ENCODE measurements at regions not wholly inside any gene's neighbourhood (a gene's known extent, or its start where the extent isn't known, plus 50 kb on each side); places are given as distances from the start of the nearest gene placed in this dataset.

DNA sequence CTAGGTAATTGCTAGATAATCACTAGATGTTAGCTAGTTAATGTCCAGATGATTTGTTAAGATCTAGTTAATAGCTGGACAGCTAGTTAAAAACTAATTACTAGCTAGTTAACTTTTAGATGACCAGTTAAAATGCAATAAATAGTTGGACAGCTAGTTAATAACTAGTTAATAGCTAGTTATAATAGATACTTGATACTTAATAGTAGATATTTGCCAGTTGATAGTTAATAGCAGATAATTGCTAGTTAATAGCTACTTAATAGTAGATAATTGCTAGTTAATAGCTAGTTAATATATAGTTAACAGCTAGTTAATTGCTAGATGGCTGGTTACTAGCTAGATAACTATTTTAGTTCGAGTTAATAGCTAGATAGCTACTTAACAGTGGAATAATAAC, 631.4 kb upstream of the CT83 start:
- ATAC-seq (ENCODE audit: low read depth in 2 of 2) (no peak), DNase-seq (no peak)
- no peak overlapping the region for H3K4me3 ChIP-seq (ENCODE audit: low read depth, low read length)
- H3K4me1 ChIP-seq (ENCODE audit: control insufficient read depth, insufficient read depth, low read length, poor library complexity, severe bottlenecking), result no peaks in the 10 kb centered on the region
- Mint-ChIP-seq H3K36me3 (no peaks in the 10 kb centered on the region), H3K9me3 (peaks cover 0 to 2% (median 0%) of the 10 kb centered on the region in 7 donors), H3K4me1 (no peaks in the 10 kb centered on the region), H3K27me3 (no peaks in the 10 kb centered on the region), H3K27ac (no peak overlapping the region), H3K4me3 (no peak overlapping the region)
- peaks cover 4 to 9% of the 10 kb centered on the region in 2 experiments for H3K9me3 ChIP-seq (ENCODE audit: control insufficient read depth in 2 of 2, low read length in 2 of 2)
- no peaks in the 10 kb centered on the region for H3K36me3 ChIP-seq (ENCODE audit: control insufficient read depth, insufficient read depth, low read length)
- no peak overlapping the region for H3K27ac ChIP-seq (ENCODE audit: insufficient read depth, low read length, poor library complexity, severe bottlenecking)
- no peaks in the 10 kb centered on the region for H3K27me3 ChIP-seq (ENCODE audit: control insufficient read depth, insufficient read depth, low read length)

- peaks cover 4 to 9% of the 10 kb centered on the region in 2 experiments for H3K9me3 ChIP-seq (ENCODE audit: control insufficient read depth in 2 of 2, low read length in 2 of 2)
- no peak for DNase-seq
- no peaks in the 10 kb centered on the region for H3K36me3 Mint-ChIP-seq
- no peaks in the 10 kb centered on the region for H3K27me3 ChIP-seq (ENCODE audit: control insufficient read depth, insufficient read depth, low read length)
- H3K27ac ChIP-seq (ENCODE audit: insufficient read depth, low read length, poor library complexity, severe bottlenecking), result no peak overlapping the region
- H3K4me3 ChIP-seq (ENCODE audit: low read depth, low read length), result no peak overlapping the region
- no peaks in the 10 kb centered on the region for H3K4me1 Mint-ChIP-seq
- peaks cover 0 to 2% (median 0%) of the 10 kb centered on the region in 7 donors for H3K9me3 Mint-ChIP-seq
- H3K27me3 Mint-ChIP-seq, result no peaks in the 10 kb centered on the region
- no peaks in the 10 kb centered on the region for H3K4me1 ChIP-seq (ENCODE audit: control insufficient read depth, insufficient read depth, low read length, poor library complexity, severe bottlenecking)
- no peak overlapping the region for H3K4me3 Mint-ChIP-seq
- no peak for ATAC-seq (ENCODE audit: low read depth in 2 of 2)
- no peaks in the 10 kb centered on the region for H3K36me3 ChIP-seq (ENCODE audit: control insufficient read depth, insufficient read depth, low read length)
- H3K27ac Mint-ChIP-seq, result no peak overlapping the region
These were observed 630.5 kb upstream of the CT83 start for GRCh38 chrX:117093319-117093718.

- H3K27ac ChIP-seq (ENCODE audit: insufficient read depth, low read length, poor library complexity, severe bottlenecking), result no peak overlapping the region
- H3K27me3 ChIP-seq (ENCODE audit: control insufficient read depth, insufficient read depth, low read length), result no peaks in the 10 kb centered on the region
- Mint-ChIP-seq H3K27me3 (no peaks in the 10 kb centered on the region), H3K4me3 (no peak overlapping the region), H3K4me1 (no peaks in the 10 kb centered on the region), H3K36me3 (no peaks in the 10 kb centered on the region), H3K9me3 (peaks cover 0 to 2% (median 0%) of the 10 kb centered on the region in 7 donors), H3K27ac (no peak overlapping the region)
- H3K4me3 ChIP-seq (ENCODE audit: low read depth, low read length), result no peak overlapping the region
- ATAC-seq (ENCODE audit: low read depth in 2 of 2) (no peak), DNase-seq (no peak)
- H3K36me3 ChIP-seq (ENCODE audit: control insufficient read depth, insufficient read depth, low read length), result no peaks in the 10 kb centered on the region
- peaks cover 4 to 9% of the 10 kb centered on the region in 2 experiments for H3K9me3 ChIP-seq (ENCODE audit: control insufficient read depth in 2 of 2, low read length in 2 of 2)
- no peaks in the 10 kb centered on the region for H3K4me1 ChIP-seq (ENCODE audit: control insufficient read depth, insufficient read depth, low read length, poor library complexity, severe bottlenecking)
These were observed 629.9 kb upstream of the CT83 start for GRCh38 chrX:117092641-117093040.

DNA sequence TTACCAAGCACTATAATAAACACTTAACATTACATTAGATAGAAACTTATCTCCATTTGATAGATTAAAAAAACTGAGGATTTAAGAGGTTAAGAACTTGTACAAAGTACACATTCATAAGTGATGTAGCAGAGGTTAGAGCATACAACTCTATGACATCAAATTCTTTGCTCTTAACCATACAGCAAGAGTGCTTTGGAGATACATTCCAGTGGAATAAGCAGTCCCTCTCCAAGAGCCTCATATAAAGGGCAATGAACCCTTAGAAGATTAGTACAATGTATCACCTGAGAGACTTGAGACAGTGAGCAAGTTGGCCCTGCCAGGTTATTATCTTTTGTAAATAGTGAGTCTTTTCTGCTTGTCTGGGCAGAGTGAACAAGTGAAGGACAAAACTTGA, 600.4 kb upstream of the CT83 start:
- Mint-ChIP-seq H3K4me3 (no peak overlapping the region), H3K27ac (no peak overlapping the region), H3K27me3 (no peaks in the 10 kb centered on the region), H3K36me3 (no peaks in the 10 kb centered on the region), H3K4me1 (no peaks in the 10 kb centered on the region), H3K9me3 (peaks cover 0 to 7% (median 2%) of the 10 kb centered on the region in 7 donors)
- Histone ChIP-seq H3K9me3 (ENCODE audit: control insufficient read depth in 2 of 2, low read length in 2 of 2) (no peaks in the 10 kb centered on the region), H3K27me3 (ENCODE audit: control insufficient read depth, insufficient read depth, low read length) (no peaks in the 10 kb centered on the region), H3K4me3 (ENCODE audit: low read depth, low read length) (no peak overlapping the region), H3K4me1 (ENCODE audit: control insufficient read depth, insufficient read depth, low read length, poor library complexity, severe bottlenecking) (no peaks in the 10 kb centered on the region), H3K36me3 (ENCODE audit: control insufficient read depth, insufficient read depth, low read length) (no peaks in the 10 kb centered on the region), H3K27ac (ENCODE audit: insufficient read depth, low read length, poor library complexity, severe bottlenecking) (no peak overlapping the region)
- ATAC-seq (ENCODE audit: low read depth in 2 of 2) (no peak), DNase-seq (no peak)

- H3K9me3 Mint-ChIP-seq, result peaks cover 0 to 9% (median 0%) of the 10 kb centered on the region in 7 donors
- no peak overlapping the region for H3K4me3 Mint-ChIP-seq
- no peak overlapping the region for H3K27ac Mint-ChIP-seq
- no peaks in the 10 kb centered on the region for H3K27me3 Mint-ChIP-seq
- Histone ChIP-seq H3K4me1 (ENCODE audit: control insufficient read depth, insufficient read depth, low read length, poor library complexity, severe bottlenecking) (no peaks in the 10 kb centered on the region), H3K4me3 (ENCODE audit: low read depth, low read length) (no peak overlapping the region), H3K9me3 (ENCODE audit: control insufficient read depth in 2 of 2, low read length in 2 of 2) (no peaks in the 10 kb centered on the region), H3K27me3 (ENCODE audit: control insufficient read depth, insufficient read depth, low read length) (no peaks in the 10 kb centered on the region), H3K27ac (ENCODE audit: insufficient read depth, low read length, poor library complexity, severe bottlenecking) (no peak overlapping the region), H3K36me3 (ENCODE audit: control insufficient read depth, insufficient read depth, low read length) (no peaks in the 10 kb centered on the region)
- H3K4me1 Mint-ChIP-seq, result no peaks in the 10 kb centered on the region
- ATAC-seq (ENCODE audit: low read depth in 2 of 2) (no peak), DNase-seq (no peak)
- no peaks in the 10 kb centered on the region for H3K36me3 Mint-ChIP-seq
These were observed 597.1 kb upstream of the CT83 start for GRCh38 chrX:117059848-117060247.

DNA sequence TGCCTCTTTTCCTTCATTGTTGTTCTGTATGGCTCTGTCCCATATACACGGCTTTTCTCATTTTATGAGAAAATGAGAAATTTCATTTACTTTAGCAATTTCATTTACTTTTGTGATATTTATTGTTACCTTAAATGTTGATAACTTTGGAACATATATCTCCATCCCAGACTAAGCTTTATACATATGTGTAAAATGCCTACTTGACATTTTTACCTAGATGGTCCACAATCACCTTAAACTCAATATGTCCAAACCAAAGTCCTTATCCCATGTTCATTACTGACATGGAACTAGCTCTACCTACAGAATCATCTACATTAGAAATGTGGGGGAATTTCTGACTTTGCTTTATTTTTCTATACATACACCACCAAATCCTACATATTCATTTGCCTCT, 590.5 kb upstream of the CT83 start:
- H3K4me3 Mint-ChIP-seq, result no peak overlapping the region
- no peak overlapping the region for H3K27ac Mint-ChIP-seq

DNA sequence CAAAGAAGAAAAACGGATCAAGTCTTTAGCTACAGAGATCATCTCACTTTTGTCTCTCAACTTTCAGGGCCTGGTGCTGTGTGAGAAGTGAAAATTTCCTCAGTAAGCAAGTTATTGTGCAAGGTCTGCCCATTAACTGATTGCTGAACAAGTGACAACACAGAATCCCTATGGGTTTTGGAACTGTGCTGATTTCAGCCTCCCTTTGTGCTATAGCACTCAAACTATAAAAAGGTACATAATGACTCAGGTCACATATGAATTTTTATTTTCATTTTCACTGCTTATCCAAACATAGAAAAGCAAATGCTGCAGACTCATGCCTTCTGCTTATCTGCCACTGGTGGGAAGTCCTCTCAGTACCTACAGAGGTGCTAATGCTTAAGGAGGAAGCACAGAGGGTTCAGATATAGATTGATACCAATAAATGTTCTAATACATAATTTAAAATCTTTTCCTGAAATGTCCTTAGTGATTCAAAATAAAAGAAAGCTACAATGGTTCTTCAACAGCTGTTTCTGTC, 576.2 kb upstream of the CT83 start:
- Histone ChIP-seq H3K27me3 (ENCODE audit: control insufficient read depth, insufficient read depth, low read length) (no peaks in the 10 kb centered on the region), H3K4me3 (ENCODE audit: low read depth, low read length) (no peak overlapping the region), H3K4me1 (ENCODE audit: control insufficient read depth, insufficient read depth, low read length, poor library complexity, severe bottlenecking) (no peaks in the 10 kb centered on the region), H3K27ac (ENCODE audit: insufficient read depth, low read length, poor library complexity, severe bottlenecking) (no peak overlapping the region), H3K9me3 (ENCODE audit: control insufficient read depth in 2 of 2, low read length in 2 of 2) (no peaks in the 10 kb centered on the region), H3K36me3 (ENCODE audit: control insufficient read depth, insufficient read depth, low read length) (no peaks in the 10 kb centered on the region)
- DNase-seq, result no peak
- no peak overlapping the region for H3K27ac Mint-ChIP-seq
- peaks cover 0 to 3% (median 0%) of the 10 kb centered on the region in 7 donors for H3K9me3 Mint-ChIP-seq
- H3K4me3 Mint-ChIP-seq, result no peak overlapping the region
- no peaks in the 10 kb centered on the region for H3K4me1 Mint-ChIP-seq
- no peaks in the 10 kb centered on the region for H3K27me3 Mint-ChIP-seq
- ATAC-seq (ENCODE audit: low read depth in 2 of 2), result no peak
- H3K36me3 Mint-ChIP-seq, result no peaks in the 10 kb centered on the region

More for the DNA sequence above, 590.5 kb upstream of the CT83 start:
- no peaks in the 10 kb centered on the region for H3K27me3 Mint-ChIP-seq
- no peak for ATAC-seq (ENCODE audit: low read depth in 2 of 2)
- H3K4me1 Mint-ChIP-seq, result no peaks in the 10 kb centered on the region
- H3K36me3 ChIP-seq (ENCODE audit: control insufficient read depth, insufficient read depth, low read length), result no peaks in the 10 kb centered on the region
- no peaks in the 10 kb centered on the region for H3K9me3 ChIP-seq (ENCODE audit: control insufficient read depth in 2 of 2, low read length in 2 of 2)
- DNase-seq, result no peak
- peaks cover 0 to 10% (median 3%) of the 10 kb centered on the region in 7 donors for H3K9me3 Mint-ChIP-seq
- H3K4me3 ChIP-seq (ENCODE audit: low read depth, low read length), result no peak overlapping the region
- H3K27ac ChIP-seq (ENCODE audit: insufficient read depth, low read length, poor library complexity, severe bottlenecking), result no peak overlapping the region
- no peaks in the 10 kb centered on the region for H3K4me1 ChIP-seq (ENCODE audit: control insufficient read depth, insufficient read depth, low read length, poor library complexity, severe bottlenecking)
- no peaks in the 10 kb centered on the region for H3K27me3 ChIP-seq (ENCODE audit: control insufficient read depth, insufficient read depth, low read length)
- no peaks in the 10 kb centered on the region for H3K36me3 Mint-ChIP-seq

- Mint-ChIP-seq H3K27ac (no peak overlapping the region), H3K9me3 (peaks cover 1 to 14% (median 4%) of the 10 kb centered on the region in 7 donors), H3K36me3 (no peaks in the 10 kb centered on the region), H3K4me1 (no peaks in the 10 kb centered on the region), H3K4me3 (no peak overlapping the region), H3K27me3 (no peaks in the 10 kb centered on the region)
- DNase-seq (no peak), ATAC-seq (ENCODE audit: low read depth in 2 of 2) (no peak)
- no peaks in the 10 kb centered on the region for H3K4me1 ChIP-seq (ENCODE audit: control insufficient read depth, insufficient read depth, low read length, poor library complexity, severe bottlenecking)
- peaks cover 0 to 2% of the 10 kb centered on the region in 2 experiments for H3K9me3 ChIP-seq (ENCODE audit: control insufficient read depth in 2 of 2, low read length in 2 of 2)
- no peaks in the 10 kb centered on the region for H3K36me3 ChIP-seq (ENCODE audit: control insufficient read depth, insufficient read depth, low read length)
- no peak overlapping the region for H3K4me3 ChIP-seq (ENCODE audit: low read depth, low read length)
- no peak overlapping the region for H3K27ac ChIP-seq (ENCODE audit: insufficient read depth, low read length, poor library complexity, severe bottlenecking)
- no peaks in the 10 kb centered on the region for H3K27me3 ChIP-seq (ENCODE audit: control insufficient read depth, insufficient read depth, low read length)
These were observed 547.5 kb upstream of the CT83 start for GRCh38 chrX:117010243-117010642.
